GM12878 (cell line): ENCODE measurements at regions not wholly inside any gene's neighbourhood (a gene's known extent, or its start where the extent isn't known, plus 50 kb on each side); places are given as distances from the start of the nearest gene placed in this dataset.

Experiments
- ATAC-seq: fragments of 200-7000 bp; cut with Tn5 transposase; 3 replicates; pipeline ENCODE4 v1.9.1; 2020; ENCODE audit warnings: mild to moderate bottlenecking, moderate library complexity
- BruUV-seq: library from RNA; stranded (reverse); fragments of 400-500 nt; replicated peaks from 2 replicates; lab custom pipeline; 2021; lab: Mats Ljungman, UMichigan
- CTCF ChIA-PET: fragments of 300-600 bp; sonication (Branson Sonifier 250); formaldehyde crosslinking; extraction: SDS; loops from one replicate; lab custom pipeline; 2021; ENCODE audit warnings: inconsistent platforms; lab: Yijun Ruan, JAX
- POLR2A ChIA-PET: fragments of 350-600 bp; formaldehyde crosslinking; extraction: SDS; loops from one replicate; lab custom pipeline; 2021; ENCODE audit warnings: inconsistent platforms; lab: Charles Lee
- RAD21 ChIA-PET: fragments of 300-600 bp; sonication (Branson Sonifier 250); formaldehyde crosslinking; loops from one replicate; lab custom pipeline; 2023; ENCODE audit warnings: antibody characterized with exemption; ENCODE audit not compliant: unreplicated experiment; lab: Charles Lee
- SMC1A ChIA-PET: fragments of 300-600 bp; sonication (Branson Sonifier 250); formaldehyde crosslinking; loops from one replicate; lab custom pipeline; 2023; ENCODE audit not compliant: unreplicated experiment, uncharacterized antibody; lab: Charles Lee
- DNase-seq: peaks from one replicate; pipeline ENCODE4 v3.0.0-alpha.2; 2011; ENCODE audit warnings: low read depth, low spot score
- FAIRE-seq: peaks from 3 replicates; lab custom pipeline; 2011; peaks lifted over from hg19 to GRCh38; lab: Jason Lieb, UNC
- H2AFZ ChIP-seq: 2 replicates; pipeline ENCODE4 v1.6.0; 2011; ENCODE audit warnings: low read depth, low read length, control low read depth; ENCODE audit not compliant: control insufficient read depth
- H3K27ac ChIP-seq: 2 replicates; pipeline ENCODE4 v1.5.1; 2011; ENCODE audit warnings: control low read depth; ENCODE audit not compliant: control insufficient read depth, insufficient read depth
- H3K27me3 ChIP-seq, 2 experiments: replicated peaks in 1 of 2; 2 replicates each; pipeline versions ENCODE4 v1.6.0 to v1.6.1; 2011; ENCODE audit warnings: low read length in 1 of 2; ENCODE audit not compliant: control insufficient read depth in 2 of 2, insufficient read depth in 2 of 2
- H3K36me3 ChIP-seq, 2 experiments: 2 replicates each; pipeline ENCODE4 v1.5.1; 2011; ENCODE audit warnings: low read length in 1 of 2; ENCODE audit not compliant: control insufficient read depth in 2 of 2, insufficient read depth in 2 of 2
- H3K4me1 ChIP-seq: 2 replicates; pipeline ENCODE4 v1.6.1; 2011; ENCODE audit warnings: mild to moderate bottlenecking, low read length, moderate library complexity, mixed read lengths; ENCODE audit not compliant: control insufficient read depth, insufficient read depth
- H3K4me2 ChIP-seq: 2 replicates; pipeline ENCODE4 v1.6.0; 2011; ENCODE audit warnings: control low read depth; ENCODE audit not compliant: control insufficient read depth, insufficient read depth
- H3K4me3 ChIP-seq: fragments of 200-600 bp; sonication (generic); 2 replicates; pipeline ENCODE4 v1.5.1; 2016
- H3K79me2 ChIP-seq: 2 replicates; pipeline ENCODE4 v1.6.0; 2011; ENCODE audit warnings: low read length; ENCODE audit not compliant: control insufficient read depth, insufficient read depth
- H3K9ac ChIP-seq: 2 replicates; pipeline ENCODE4 v1.8.0; 2011; ENCODE audit warnings: low read length, control low read depth, mixed read lengths; ENCODE audit not compliant: control insufficient read depth, insufficient read depth
- H3K9me3 ChIP-seq: replicated peaks from 3 replicates; pipeline ENCODE4 v1.5.1; 2011; ENCODE audit warnings: mild to moderate bottlenecking, low read length; ENCODE audit not compliant: control insufficient read depth, insufficient read depth
- H4K20me1 ChIP-seq: 2 replicates; pipeline ENCODE4 v1.6.0; 2011; ENCODE audit not compliant: control insufficient read depth, insufficient read depth
- ATF7 ChIP-seq: fragments of 450-650 bp; IDR thresholded peaks from 2 replicates; pipeline ENCODE4 v1.6.1; 2016; ENCODE audit warnings: low read depth, mild to moderate bottlenecking
- BMI1 ChIP-seq: fragments of 450-650 bp; IDR thresholded peaks from 2 replicates; pipeline ENCODE4 v1.6.1; 2016; ENCODE audit warnings: mild to moderate bottlenecking, moderate library complexity, borderline replicate concordance
- FOXK2 ChIP-seq: fragments of 450-650 bp; IDR thresholded peaks from 2 replicates; pipeline ENCODE4 v1.6.1; 2017; ENCODE audit warnings: mild to moderate bottlenecking, moderate library complexity
- FOXM1 ChIP-seq: IDR thresholded peaks from 2 replicates; pipeline ENCODE4 v1.6.1; 2012; ENCODE audit warnings: low read depth, mild to moderate bottlenecking, inconsistent platforms, low read length, moderate library complexity
- IKZF2 ChIP-seq, 2 experiments: fragments of 450-650 bp; IDR thresholded peaks; 2 replicates each; pipeline ENCODE4 v1.6.1; 2017; ENCODE audit warnings: mild to moderate bottlenecking in 2 of 2, moderate library complexity in 2 of 2
- POLR2AphosphoS5 ChIP-seq: IDR thresholded peaks from 2 replicates; pipeline ENCODE4 v1.6.1; 2011; ENCODE audit warnings: mild to moderate bottlenecking, low read length, inconsistent platforms
- SMARCA5 ChIP-seq: fragments of 450-650 bp; IDR thresholded peaks from 2 replicates; pipeline ENCODE4 v1.6.1; 2017; ENCODE audit warnings: mild to moderate bottlenecking
- STAT1 ChIP-seq: fragments of 450-650 bp; conservative IDR thresholded peaks from 2 replicates; pipeline ENCODE4 v1.6.1; 2014; ENCODE audit warnings: antibody characterized with exemption, mild to moderate bottlenecking
- WRNIP1 ChIP-seq: IDR thresholded peaks from 2 replicates; pipeline ENCODE4 v1.6.1; 2011; ENCODE audit warnings: low read depth, low read length, improper control_type of control experiment, borderline replicate concordance
- ZNF384 ChIP-seq: IDR thresholded peaks from 2 replicates; pipeline ENCODE4 v1.6.1; 2012; ENCODE audit warnings: low read depth, mild to moderate bottlenecking, low read length, improper control_type of control experiment, borderline replicate concordance
- ZZZ3 ChIP-seq: IDR thresholded peaks from 2 replicates; pipeline ENCODE4 v1.6.1; 2011; ENCODE audit warnings: low read depth; ENCODE audit not compliant: control insufficient read depth, insufficient read length
- WGBS: methylation state at CpG from one replicate; pipeline ENCODE4 v1.1.6; 2016; ENCODE audit warnings: low lambda C conversion rate; ENCODE audit not compliant: insufficient replicate concordance, insufficient coverage; ENCODE audit errors: missing lambda C conversion rate; 5-methylcytosine and 5-hydroxymethylcytosine counted together
- in situ Hi-C: fragments of 300-500 bp; cut with MboI; formaldehyde crosslinking; loops from 9 replicates; pipeline ENCODE4 v1.14.3; 2018; ENCODE audit warnings: mixed read lengths
- intact Hi-C: fragments of 100-400 bp; cut with micrococcal nuclease; formaldehyde crosslinking; loops from one replicate; pipeline ENCODE4 v1.14.2; 2022; ENCODE audit not compliant: unreplicated experiment
- TF ChIP-seq, protein P1 (sequence below): IDR thresholded peaks from 2 replicates; pipeline ENCODE4 v1.6.1; 2012; ENCODE audit warnings: low read depth, low read length, improper control_type of control experiment

DNA sequence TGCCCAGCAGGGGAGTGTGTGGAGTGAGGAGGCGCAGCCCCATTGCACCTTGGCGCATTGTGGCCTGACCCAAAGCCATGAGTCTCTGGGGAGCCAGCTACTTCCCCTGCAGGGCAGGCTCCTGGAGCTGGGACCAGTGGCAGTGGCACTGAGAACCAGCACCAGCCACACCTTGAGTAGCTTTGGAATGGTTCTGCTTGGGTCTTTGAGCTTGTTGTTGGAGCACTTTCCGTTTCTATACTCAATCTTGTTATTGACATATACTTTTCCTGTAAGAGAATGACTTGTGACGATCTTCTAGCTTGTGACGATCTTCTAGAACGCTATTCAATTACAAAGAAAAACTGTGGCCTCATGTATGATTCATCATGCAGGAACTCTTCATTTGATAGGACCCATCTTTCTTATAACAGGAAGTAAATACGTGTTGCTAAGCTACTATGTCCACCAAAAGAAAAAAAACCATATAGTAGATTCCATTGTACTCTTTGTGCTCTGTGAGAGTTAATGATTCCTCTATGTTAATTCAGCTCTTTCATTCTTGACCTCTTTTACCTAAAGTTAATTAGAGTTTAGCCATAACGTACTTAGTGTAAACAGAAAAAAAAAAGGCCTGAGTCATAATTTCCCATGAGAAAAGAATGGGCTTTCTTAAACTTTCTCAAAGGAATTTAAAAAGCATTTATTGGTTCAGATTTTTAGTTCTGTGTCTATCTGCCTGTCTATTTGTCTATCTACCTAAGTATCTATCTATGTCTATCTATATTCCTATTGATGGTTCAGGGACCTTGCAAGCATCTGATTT, 113.1 kb downstream of the GATA6 start:
- H3K36me3 ChIP-seq: no peaks in the 10 kb centered on the region
- no peak for FAIRE-seq
- intact Hi-C loops (no loop called here), in situ Hi-C loops (no loop called here)
- ChIA-PET CTCF (no interaction called here), SMC1A (no interaction called here), RAD21 (interaction anchor here (0.6 kb wide), 1 partner anchor 160 kb away, joined by 3 read pairs; no protein-coding TSS in a partner anchor), POLR2A (no interaction called here)
- no peak overlapping the region for H3K4me2 ChIP-seq
- H3K4me3 ChIP-seq: no peak overlapping the region
- BruUV-seq: no TSS peak
- WGBS: 46% methylated on average over 8 of the region's 8 CpGs
- H2AFZ ChIP-seq: no peak overlapping the region
- 0 out of 4 replicates have a peak, but pooled peaks cover 0 to 3% of the 10 kb centered on the region in 2 experiments for H3K27me3 ChIP-seq
- no peak; the same call in 2 of the 3 replicates for ATAC-seq
- no peaks in the 10 kb centered on the region for H3K4me1 ChIP-seq
- DNase-seq: no peak
- 0 out of 2 replicates have a peak, but pooled peaks have one; percentile 33 for TF ChIP-seq ZNF384
- TF ChIP-seq ATF7: 0 out of 2 replicates have a peak, but pooled peaks have one; percentile 21
- TF ChIP-seq FOXM1: no peak
- TF ChIP-seq, protein P1, sequence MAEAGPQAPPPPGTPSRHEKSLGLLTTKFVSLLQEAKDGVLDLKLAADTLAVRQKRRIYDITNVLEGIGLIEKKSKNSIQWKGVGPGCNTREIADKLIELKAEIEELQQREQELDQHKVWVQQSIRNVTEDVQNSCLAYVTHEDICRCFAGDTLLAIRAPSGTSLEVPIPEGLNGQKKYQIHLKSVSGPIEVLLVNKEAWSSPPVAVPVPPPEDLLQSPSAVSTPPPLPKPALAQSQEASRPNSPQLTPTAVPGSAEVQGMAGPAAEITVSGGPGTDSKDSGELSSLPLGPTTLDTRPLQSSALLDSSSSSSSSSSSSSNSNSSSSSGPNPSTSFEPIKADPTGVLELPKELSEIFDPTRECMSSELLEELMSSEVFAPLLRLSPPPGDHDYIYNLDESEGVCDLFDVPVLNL: no peak
- H4K20me1 ChIP-seq: no peaks in the 10 kb centered on the region
- H3K9me3 ChIP-seq: no peaks in the 10 kb centered on the region
- no peak overlapping the region for H3K27ac ChIP-seq
- no peaks in the 10 kb centered on the region for H3K79me2 ChIP-seq
- no peak overlapping the region for H3K9ac ChIP-seq

DNA sequence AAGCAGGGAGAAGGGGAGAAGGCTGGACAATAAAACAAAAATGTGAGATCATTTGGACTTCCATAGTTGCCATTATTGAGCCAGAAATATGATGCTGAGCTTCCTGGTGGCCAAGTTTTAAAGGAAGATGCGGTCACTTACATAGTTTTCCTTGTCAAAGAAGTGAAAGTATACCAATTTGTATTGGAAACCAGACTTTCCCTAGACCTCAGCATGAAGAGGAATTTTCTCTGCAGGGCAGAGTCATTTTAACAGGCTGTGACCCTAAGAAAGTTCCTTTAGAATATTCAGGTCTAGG, 111.0 kb downstream of the GATA6 start:
- Histone ChIP-seq H2AFZ (no peak overlapping the region), H3K79me2 (no peaks in the 10 kb centered on the region), H3K27me3 (0 out of 4 replicates have a peak, but pooled peaks cover 0 to under 1% of the 10 kb centered on the region in 2 experiments), H3K9me3 (no peaks in the 10 kb centered on the region), H3K27ac (no peak overlapping the region), H3K36me3 (no peaks in the 10 kb centered on the region), H4K20me1 (no peaks in the 10 kb centered on the region), H3K9ac (no peak overlapping the region), H3K4me1 (no peaks in the 10 kb centered on the region), H3K4me3 (no peak overlapping the region), H3K4me2 (no peak overlapping the region)
- ChIA-PET SMC1A (no interaction called here), POLR2A (no interaction called here), RAD21 (no interaction called here), CTCF (no interaction called here)
- no TSS peak for BruUV-seq
- intact Hi-C loops (no loop called here), in situ Hi-C loops (no loop called here)
- 29% methylated on average over 1 of the region's 1 CpG for WGBS
- DNase-seq (no peak), ATAC-seq (no peak), FAIRE-seq (no peak)
- TF ChIP-seq POLR2AphosphoS5 (no peak), ZNF384 (no peak), ZZZ3 (no peak), STAT1 (no peak), SMARCA5 (no peak), IKZF2 (IDR thresholded peaks at IDR 0.05) (no peak), WRNIP1 (no peak), FOXK2 (no peak), BMI1 (no peak)
